Subcutaneous abdominal adipose tissue (tissue), 5 donors: ENCODE measurements at regions not wholly inside any gene's neighbourhood (a gene's known extent, or its start where the extent isn't known, plus 50 kb on each side); places are given as distances from the start of the nearest gene placed in this dataset.

Experiments used
- H3K27ac ChIP-seq: one replicate; pipeline ENCODE4 v1.7.0; 2013; ENCODE audit warnings: low read depth, mild to moderate bottlenecking, inconsistent platforms, low read length, moderate library complexity
- H3K27me3 ChIP-seq, 5 donors: one replicate each; pipeline ENCODE4 v1.7.0; 2013; ENCODE audit warnings: low read length in 5 of 5, inconsistent platforms in 1 of 5; ENCODE audit not compliant: control insufficient read depth in 5 of 5, insufficient read depth in 4 of 5
- H3K36me3 ChIP-seq, 5 donors: one replicate each; pipeline ENCODE4 v1.7.0; 2013; ENCODE audit warnings: low read length in 5 of 5; ENCODE audit not compliant: control insufficient read depth in 5 of 5, insufficient read depth in 5 of 5
- H3K4me1 ChIP-seq, 5 donors: one replicate each; pipeline ENCODE4 v1.7.0; 2013; ENCODE audit warnings: low read length in 5 of 5, mild to moderate bottlenecking in 3 of 5, moderate library complexity in 1 of 5; ENCODE audit not compliant: control insufficient read depth in 5 of 5, insufficient read depth in 5 of 5
- H3K4me3 ChIP-seq, 5 donors: one replicate each; pipeline ENCODE4 v1.7.0; 2013; ENCODE audit warnings: low read length in 5 of 5, low read depth in 1 of 5
- H3K9ac ChIP-seq, 5 donors: one replicate each; pipeline ENCODE4 v1.7.0; 2013; ENCODE audit warnings: low read length in 5 of 5, mild to moderate bottlenecking in 4 of 5, moderate library complexity in 3 of 5
- H3K9me3 ChIP-seq, 5 donors: one replicate each; pipeline ENCODE4 v1.7.0; 2013; ENCODE audit warnings: low read length in 5 of 5; ENCODE audit not compliant: control insufficient read depth in 5 of 5
- donor health status: healthy.
- donor health status: healthy.
- donor health status: healthy.
- donor health status: healthy.
- donor health status: healthy.

DNA sequence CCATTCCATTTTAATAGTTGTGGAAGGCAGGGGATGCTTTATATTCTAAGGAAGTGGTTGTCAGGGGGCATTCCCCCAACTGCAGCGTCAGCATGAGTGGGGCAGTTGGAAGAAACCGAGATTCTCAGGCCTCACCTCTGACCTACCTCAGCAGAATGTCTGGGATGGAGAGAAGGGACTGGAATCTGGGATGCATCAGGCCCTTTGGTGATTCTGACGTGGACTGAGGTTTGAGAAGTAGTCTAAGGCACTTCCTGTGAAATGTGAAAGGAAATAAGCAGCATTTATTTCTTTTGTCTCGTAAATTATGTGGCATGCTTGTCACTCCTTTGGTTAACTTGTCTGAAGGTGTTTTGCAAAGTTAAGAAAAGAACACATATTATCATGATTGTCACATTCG is 540.7 kb upstream of the NETO1 start:
- peaks cover 0 to 11% (median 0%) of the 10 kb centered on the region in 5 donors for H3K4me1 ChIP-seq
- no peak overlapping the region for H3K9ac ChIP-seq
- H3K9me3 ChIP-seq = no peaks in the 10 kb centered on the region
- H3K4me3 ChIP-seq = no peak overlapping the region
- H3K27ac ChIP-seq = no peak overlapping the region
- no peaks in the 10 kb centered on the region for H3K27me3 ChIP-seq
- no peaks in the 10 kb centered on the region for H3K36me3 ChIP-seq

DNA sequence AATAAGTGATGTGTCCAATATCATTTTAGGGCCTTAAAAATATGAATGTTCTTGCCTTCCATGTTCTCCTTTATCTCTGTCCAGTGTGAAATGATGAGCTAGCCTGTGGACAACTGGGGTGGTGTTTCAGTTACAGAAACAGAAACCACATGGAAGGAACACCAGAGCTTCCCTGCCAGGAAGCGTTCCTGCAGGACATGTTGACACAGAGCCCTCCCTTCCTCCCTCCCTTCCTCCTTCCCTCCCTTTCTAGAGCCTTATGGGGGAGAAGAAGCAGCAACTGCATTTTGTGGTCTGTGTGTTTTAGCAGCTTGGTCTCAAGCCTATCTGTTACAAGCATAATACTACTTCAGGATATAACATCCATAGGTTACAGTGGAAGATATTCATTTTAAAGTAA is 539.7 kb upstream of the NETO1 start:
- Histone ChIP-seq H3K27me3 (no peaks in the 10 kb centered on the region), H3K9ac (no peak overlapping the region), H3K9me3 (no peaks in the 10 kb centered on the region), H3K4me3 (no peak overlapping the region), H3K27ac (no peak overlapping the region), H3K36me3 (no peaks in the 10 kb centered on the region), H3K4me1 (peaks cover 0 to 11% (median 0%) of the 10 kb centered on the region in 5 donors)

DNA sequence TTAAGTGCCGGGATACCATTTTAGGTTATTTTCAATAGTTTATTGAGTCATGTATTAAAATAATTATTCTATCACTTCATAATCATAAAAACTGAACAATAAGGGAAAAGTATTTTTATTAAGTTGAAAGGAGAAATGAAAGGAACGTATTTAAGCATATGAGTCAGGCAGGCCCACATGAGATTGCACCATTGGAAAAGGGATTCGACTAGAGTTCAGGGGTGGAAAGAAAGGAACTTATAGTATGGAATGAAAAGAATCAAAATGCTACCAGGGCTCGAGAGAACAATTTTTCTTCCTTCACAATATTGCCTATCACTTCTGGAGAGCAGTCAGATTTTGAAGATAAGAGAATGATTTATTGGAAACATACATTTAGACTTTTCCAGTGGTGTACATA is 516.5 kb upstream of the NETO1 start:
- Histone ChIP-seq H3K27me3 (no peaks in the 10 kb centered on the region), H3K36me3 (no peaks in the 10 kb centered on the region), H3K9ac (no peak overlapping the region), H3K4me3 (no peak overlapping the region), H3K4me1 (no peaks in the 10 kb centered on the region), H3K9me3 (no peaks in the 10 kb centered on the region), H3K27ac (no peak overlapping the region)

DNA sequence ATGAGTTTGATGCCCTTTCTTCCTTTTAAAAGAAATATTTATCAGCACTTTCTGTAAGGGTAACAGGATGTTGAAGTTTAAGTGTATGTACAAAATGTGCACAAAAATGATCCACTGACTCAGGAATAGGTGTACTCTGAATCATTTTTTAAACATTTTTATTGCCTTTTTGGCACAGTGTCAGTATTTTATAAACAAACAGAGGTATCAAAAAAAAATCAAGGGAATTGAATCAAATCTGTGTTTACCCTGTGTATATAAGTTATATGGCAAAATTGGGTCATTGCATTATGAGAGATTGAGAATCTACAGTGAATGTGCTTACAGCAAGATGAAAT is 513.9 kb upstream of the NETO1 start:
- H3K4me1 ChIP-seq = no peaks in the 10 kb centered on the region
- no peak overlapping the region for H3K4me3 ChIP-seq
- H3K27ac ChIP-seq = no peak overlapping the region
- no peaks in the 10 kb centered on the region for H3K9me3 ChIP-seq
- no peaks in the 10 kb centered on the region for H3K36me3 ChIP-seq
- no peaks in the 10 kb centered on the region for H3K27me3 ChIP-seq
- H3K9ac ChIP-seq = no peak overlapping the region

- H3K36me3 ChIP-seq = no peaks in the 10 kb centered on the region
- no peaks in the 10 kb centered on the region for H3K27me3 ChIP-seq
- H3K4me3 ChIP-seq = no peak overlapping the region
- H3K4me1 ChIP-seq = no peaks in the 10 kb centered on the region
- H3K27ac ChIP-seq = no peak overlapping the region
- H3K9ac ChIP-seq = no peak overlapping the region
- peaks cover 0 to 2% (median 0%) of the 10 kb centered on the region in 5 donors for H3K9me3 ChIP-seq
Observed at GRCh38 chr18:73381016-73381698, 513.4 kb upstream of the NETO1 start.

GRCh38 chr18:73366713-73367112 is 498.9 kb upstream of the NETO1 start:
- no peak overlapping the region for H3K9ac ChIP-seq
- no peaks in the 10 kb centered on the region for H3K36me3 ChIP-seq

DNA sequence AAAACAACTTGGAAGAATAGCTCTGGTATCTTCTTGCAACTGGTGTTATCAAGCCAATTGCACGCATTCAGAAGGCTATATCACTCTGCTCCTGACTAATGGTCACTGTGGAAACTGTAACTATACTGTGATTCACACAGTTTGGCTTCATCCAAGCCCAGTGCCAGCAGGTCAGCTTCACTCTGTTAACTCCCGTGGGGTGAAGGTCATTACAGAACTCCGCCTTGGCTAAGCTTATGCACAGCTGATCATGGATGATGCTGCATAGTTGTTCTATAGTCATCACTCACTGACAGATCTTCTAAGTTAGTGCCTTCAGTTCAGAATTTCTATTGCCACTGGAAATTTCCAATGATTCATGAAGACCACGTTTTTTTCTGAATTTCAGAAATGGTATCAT is 497.2 kb upstream of the NETO1 start:
- Histone ChIP-seq H3K4me1 (no peaks in the 10 kb centered on the region), H3K27me3 (no peaks in the 10 kb centered on the region), H3K4me3 (no peak overlapping the region), H3K9me3 (no peaks in the 10 kb centered on the region), H3K27ac (no peak overlapping the region), H3K9ac (no peak overlapping the region), H3K36me3 (no peaks in the 10 kb centered on the region)

More at GRCh38 chr18:73366713-73367112, 498.9 kb upstream of the NETO1 start:
- Histone ChIP-seq H3K27ac (no peak overlapping the region), H3K4me3 (no peak overlapping the region), H3K9me3 (peaks cover 0 to 2% (median 0%) of the 10 kb centered on the region in 5 donors), H3K27me3 (no peaks in the 10 kb centered on the region), H3K4me1 (no peaks in the 10 kb centered on the region)

DNA sequence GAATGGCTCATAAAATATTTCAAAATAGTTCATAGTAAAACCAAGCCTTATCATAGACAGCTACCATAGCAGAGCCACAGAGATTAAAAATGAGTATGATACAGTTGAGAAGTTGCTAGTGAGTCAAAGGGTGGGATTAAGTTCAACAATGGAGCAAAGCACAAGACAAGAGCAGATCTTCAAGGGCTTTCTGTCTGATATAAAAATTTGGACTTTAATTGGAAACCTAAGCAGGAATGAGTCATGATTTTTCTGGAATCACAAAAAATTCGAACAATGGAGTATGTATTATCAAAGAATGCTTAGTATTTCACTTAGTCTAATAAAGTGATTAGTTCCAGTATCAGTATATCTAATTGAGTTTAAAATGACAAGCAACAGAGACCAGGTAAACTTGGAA is 487.3 kb upstream of the NETO1 start:
- no peak overlapping the region for H3K4me3 ChIP-seq

DNA sequence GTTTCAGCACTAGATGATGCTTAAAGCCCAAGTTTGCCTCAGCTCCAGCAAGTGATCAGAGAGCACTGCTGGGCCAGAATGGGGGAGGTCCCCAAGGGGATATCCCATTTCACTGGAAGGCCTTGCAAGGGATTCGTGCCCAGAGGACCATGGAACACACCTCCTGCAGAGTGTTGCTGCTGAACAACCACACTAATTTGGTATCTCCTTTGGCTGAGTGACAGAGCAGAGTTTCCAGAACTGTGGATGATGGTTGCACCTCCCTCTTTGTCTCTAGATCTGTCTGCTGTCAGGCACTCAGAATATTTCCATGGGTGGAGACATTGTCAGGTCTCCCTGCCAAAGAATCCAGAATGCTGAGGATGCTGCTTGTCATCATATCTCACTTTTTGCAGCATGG is 484.8 kb upstream of the NETO1 start:
- H3K4me3 ChIP-seq = no peak overlapping the region
- H3K9me3 ChIP-seq = no peaks in the 10 kb centered on the region
- H3K4me1 ChIP-seq = no peaks in the 10 kb centered on the region
- no peaks in the 10 kb centered on the region for H3K36me3 ChIP-seq
- no peak overlapping the region for H3K9ac ChIP-seq
- no peak overlapping the region for H3K27ac ChIP-seq
- H3K27me3 ChIP-seq = no peaks in the 10 kb centered on the region

More for the DNA sequence above, 487.3 kb upstream of the NETO1 start:
- no peaks in the 10 kb centered on the region for H3K36me3 ChIP-seq
- no peak overlapping the region for H3K9ac ChIP-seq
- no peaks in the 10 kb centered on the region for H3K4me1 ChIP-seq
- no peaks in the 10 kb centered on the region for H3K9me3 ChIP-seq
- no peak overlapping the region for H3K27ac ChIP-seq
- no peaks in the 10 kb centered on the region for H3K27me3 ChIP-seq

- Histone ChIP-seq H3K9ac (no peak overlapping the region), H3K4me3 (no peak overlapping the region), H3K4me1 (no peaks in the 10 kb centered on the region), H3K9me3 (no peaks in the 10 kb centered on the region), H3K27me3 (no peaks in the 10 kb centered on the region), H3K27ac (no peak overlapping the region), H3K36me3 (no peaks in the 10 kb centered on the region)
Observed at GRCh38 chr18:73340135-73340977, 472.6 kb upstream of the NETO1 start.
